Endodermal cell (in vitro differentiated cells): ENCODE measurements at regions not wholly inside any gene's neighbourhood (a gene's known extent, or its start where the extent isn't known, plus 50 kb on each side); places are given as distances from the start of the nearest gene placed in this dataset.

ENCODE experiments used
- DNase-seq: peaks from one replicate; pipeline ENCODE4 v3.0.0-alpha.2; 2017
- H3K27ac ChIP-seq: 2 replicates; pipeline ENCODE4 v1.5.1; 2013; ENCODE audit warnings: mild to moderate bottlenecking, low read depth, low read length, moderate library complexity
- H3K27me3 ChIP-seq: 2 replicates; pipeline ENCODE4 v1.6.1; 2013; ENCODE audit warnings: mild to moderate bottlenecking, low read length, moderate library complexity; ENCODE audit not compliant: insufficient read depth, control insufficient read depth, poor library complexity, severe bottlenecking
- H3K36me3 ChIP-seq: 2 replicates; pipeline ENCODE4 v1.7.0; 2013; ENCODE audit warnings: mild to moderate bottlenecking, low read length, moderate library complexity; ENCODE audit not compliant: control insufficient read depth, insufficient read depth
- H3K4me1 ChIP-seq: one replicate; pipeline ENCODE4 v1.7.0; 2013; ENCODE audit warnings: low read length; ENCODE audit not compliant: control insufficient read depth, insufficient read depth
- H3K4me3 ChIP-seq: 2 replicates; pipeline ENCODE4 v1.5.1; 2013; ENCODE audit warnings: mild to moderate bottlenecking, low read length, moderate library complexity
- H3K9ac ChIP-seq: 2 replicates; pipeline ENCODE4 v1.6.1; 2013; ENCODE audit warnings: mild to moderate bottlenecking, low read length, moderate library complexity; ENCODE audit not compliant: poor library complexity, severe bottlenecking; ENCODE audit errors: extremely low read depth
- H3K9me3 ChIP-seq: 2 replicates; pipeline ENCODE4 v1.6.1; 2013; ENCODE audit warnings: mild to moderate bottlenecking, low read length, moderate library complexity; ENCODE audit not compliant: control insufficient read depth
- H3K27ac Mint-ChIP-seq: 2 replicates; pipeline ENCODE4 v1.8.0; 2020; ENCODE audit warnings: mixed read lengths
- H3K27me3 Mint-ChIP-seq: 2 replicates; pipeline ENCODE4 v1.8.0; 2021; ENCODE audit warnings: mild to moderate bottlenecking, mixed read lengths; ENCODE audit not compliant: insufficient read depth
- H3K36me3 Mint-ChIP-seq: 2 replicates; pipeline ENCODE4 v1.8.0; 2020; ENCODE audit warnings: low read depth, mixed read lengths
- H3K4me1 Mint-ChIP-seq: 2 replicates; pipeline ENCODE4 v1.8.0; 2020; ENCODE audit warnings: mixed read lengths
- H3K4me3 Mint-ChIP-seq: 2 replicates; pipeline ENCODE4 v1.8.0; 2020; ENCODE audit warnings: mild to moderate bottlenecking, moderate library complexity, mixed read lengths
- H3K9me3 Mint-ChIP-seq: 2 replicates; pipeline ENCODE4 v1.8.0; 2020; ENCODE audit warnings: mild to moderate bottlenecking, mixed read lengths
- WGBS, 2 experiments: methylation state at CpG; one replicate each; pipeline versions ENCODE4 v1.1.5 to v1.1.7; 2013; ENCODE audit warnings: missing lambda C conversion rate in 2 of 2, mixed read lengths in 1 of 2; ENCODE audit not compliant: insufficient coverage in 1 of 2, insufficient read length in 1 of 2; 5-methylcytosine and 5-hydroxymethylcytosine counted together
- TF ChIP-seq, protein P1 (sequence below): fragments of 200-600 bp; sonication (generic); conservative IDR thresholded peaks from 2 replicates; pipeline ENCODE4 v1.5.0; 2021; ENCODE audit warnings: antibody characterized with exemption, mild to moderate bottlenecking

DNA sequence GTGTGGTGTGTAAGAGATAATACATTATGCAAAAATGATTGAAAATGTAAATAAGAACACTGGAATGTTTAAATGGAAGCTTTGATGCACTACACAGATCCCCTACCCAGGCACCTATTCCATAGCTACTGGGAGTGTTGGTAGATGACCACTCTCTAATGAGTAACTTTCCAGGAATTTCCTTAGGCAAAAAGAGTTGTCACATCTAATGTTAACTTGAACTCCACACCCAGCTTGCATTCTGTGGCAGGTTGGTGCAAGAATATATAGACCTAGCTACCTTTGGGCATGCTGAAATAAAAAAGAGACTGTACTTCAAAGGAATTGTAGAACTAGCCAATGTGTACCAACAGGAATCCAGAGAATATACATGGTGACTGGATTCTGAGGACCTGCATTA, 1254.2 kb upstream of the EYS start:
- TF ChIP-seq, protein P1, sequence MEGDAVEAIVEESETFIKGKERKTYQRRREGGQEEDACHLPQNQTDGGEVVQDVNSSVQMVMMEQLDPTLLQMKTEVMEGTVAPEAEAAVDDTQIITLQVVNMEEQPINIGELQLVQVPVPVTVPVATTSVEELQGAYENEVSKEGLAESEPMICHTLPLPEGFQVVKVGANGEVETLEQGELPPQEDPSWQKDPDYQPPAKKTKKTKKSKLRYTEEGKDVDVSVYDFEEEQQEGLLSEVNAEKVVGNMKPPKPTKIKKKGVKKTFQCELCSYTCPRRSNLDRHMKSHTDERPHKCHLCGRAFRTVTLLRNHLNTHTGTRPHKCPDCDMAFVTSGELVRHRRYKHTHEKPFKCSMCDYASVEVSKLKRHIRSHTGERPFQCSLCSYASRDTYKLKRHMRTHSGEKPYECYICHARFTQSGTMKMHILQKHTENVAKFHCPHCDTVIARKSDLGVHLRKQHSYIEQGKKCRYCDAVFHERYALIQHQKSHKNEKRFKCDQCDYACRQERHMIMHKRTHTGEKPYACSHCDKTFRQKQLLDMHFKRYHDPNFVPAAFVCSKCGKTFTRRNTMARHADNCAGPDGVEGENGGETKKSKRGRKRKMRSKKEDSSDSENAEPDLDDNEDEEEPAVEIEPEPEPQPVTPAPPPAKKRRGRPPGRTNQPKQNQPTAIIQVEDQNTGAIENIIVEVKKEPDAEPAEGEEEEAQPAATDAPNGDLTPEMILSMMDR, result no peak
- no peaks in the 10 kb centered on the region for H3K4me1 ChIP-seq
- no peaks in the 10 kb centered on the region for H3K27me3 Mint-ChIP-seq
- H3K4me1 Mint-ChIP-seq, result no peaks in the 10 kb centered on the region
- no peak overlapping the region for H3K4me3 ChIP-seq
- H3K36me3 ChIP-seq, result no peaks in the 10 kb centered on the region
- no peak overlapping the region for H3K9ac ChIP-seq
- H3K27ac ChIP-seq, result no peak overlapping the region
- peaks cover 14% of the 10 kb centered on the region for H3K9me3 Mint-ChIP-seq
- no peak overlapping the region for H3K4me3 Mint-ChIP-seq
- H3K27ac Mint-ChIP-seq, result no peak overlapping the region
- H3K36me3 Mint-ChIP-seq, result no peaks in the 10 kb centered on the region
- DNase-seq, result no peak
- no peaks in the 10 kb centered on the region for H3K27me3 ChIP-seq
- no peaks in the 10 kb centered on the region for H3K9me3 ChIP-seq

DNA sequence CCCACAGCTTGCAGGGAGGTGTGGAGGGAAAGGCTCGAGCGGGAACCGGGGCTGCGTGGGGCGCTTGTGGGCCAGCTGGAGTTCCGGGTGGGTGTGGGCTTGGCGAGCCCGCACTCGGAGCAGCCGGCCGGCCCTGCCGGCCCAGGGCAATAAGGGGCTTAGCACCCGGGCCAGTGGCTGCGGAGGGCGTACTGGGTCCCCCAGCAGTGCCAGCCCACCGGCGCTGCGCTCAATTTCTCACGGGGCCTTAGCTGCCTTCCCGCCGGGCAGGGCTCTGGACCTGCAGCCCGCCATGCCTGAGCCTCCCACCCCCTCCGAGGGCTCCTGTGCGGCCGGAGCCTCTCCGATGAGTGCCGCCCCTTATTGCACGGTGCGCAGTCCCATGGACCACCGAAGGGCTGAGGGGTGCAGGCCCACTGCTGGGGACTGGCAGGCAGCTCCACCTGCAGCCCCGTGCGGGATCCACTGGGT, 1242.2 kb upstream of the EYS start:
- no peaks in the 10 kb centered on the region for H3K27me3 ChIP-seq
- H3K36me3 Mint-ChIP-seq, result no peaks in the 10 kb centered on the region
- H3K4me3 Mint-ChIP-seq, result no peak overlapping the region
- no peaks in the 10 kb centered on the region for H3K4me1 Mint-ChIP-seq
- DNase-seq, result no peak
- no peaks in the 10 kb centered on the region for H3K27me3 Mint-ChIP-seq
- peaks cover 6% of the 10 kb centered on the region for H3K9me3 ChIP-seq
- no peak overlapping the region for H3K27ac ChIP-seq
- H3K4me1 ChIP-seq, result no peaks in the 10 kb centered on the region
- no peak overlapping the region for H3K4me3 ChIP-seq
- TF ChIP-seq, protein P1, result no peak
- peaks cover 14% of the 10 kb centered on the region for H3K9me3 Mint-ChIP-seq
- H3K36me3 ChIP-seq, result no peaks in the 10 kb centered on the region
- 95 to 97% methylated on average over 11 to 32 of the region's 32 CpGs for WGBS, 2 experiments
- no peak overlapping the region for H3K27ac Mint-ChIP-seq
- H3K9ac ChIP-seq, result no peak overlapping the region

DNA sequence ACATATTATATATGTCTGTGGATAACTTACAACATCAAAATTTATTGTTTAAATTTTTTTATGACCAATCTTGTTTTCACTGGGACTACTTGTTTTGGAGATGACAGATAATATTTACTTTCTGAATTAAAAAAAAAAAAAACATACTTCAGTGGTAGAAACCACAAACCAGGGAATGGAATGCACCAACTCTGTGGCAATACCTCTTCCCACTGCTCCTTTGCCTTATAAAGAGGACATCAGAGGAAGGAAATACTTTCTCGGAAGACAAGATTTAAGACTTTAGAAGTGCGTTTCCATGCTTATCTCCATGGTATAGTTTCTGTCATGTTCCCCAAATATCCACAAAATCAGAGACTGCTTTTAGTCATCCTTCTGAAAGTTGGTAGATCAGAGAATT, 1241.1 kb upstream of the EYS start:
- Mint-ChIP-seq H3K36me3 (no peaks in the 10 kb centered on the region), H3K27ac (no peak overlapping the region), H3K4me1 (no peaks in the 10 kb centered on the region), H3K9me3 (peaks cover 14% of the 10 kb centered on the region), H3K27me3 (no peaks in the 10 kb centered on the region), H3K4me3 (no peak overlapping the region)
- H3K9me3 ChIP-seq, result peaks cover 6% of the 10 kb centered on the region
- no peak overlapping the region for H3K9ac ChIP-seq
- H3K27me3 ChIP-seq, result no peaks in the 10 kb centered on the region
- H3K27ac ChIP-seq, result no peak overlapping the region
- TF ChIP-seq, protein P1, result no peak
- H3K4me3 ChIP-seq, result no peak overlapping the region
- no peaks in the 10 kb centered on the region for H3K4me1 ChIP-seq
- H3K36me3 ChIP-seq, result no peaks in the 10 kb centered on the region
- 17 to 51% methylated on average over 1 to 2 of the region's 2 CpGs for WGBS, 2 experiments
- no peak for DNase-seq
